Nephron (organoid): ENCODE measurements at regions not wholly inside any gene's neighbourhood (a gene's known extent, or its start where the extent isn't known, plus 50 kb on each side); places are given as distances from the start of the nearest gene placed in this dataset.

Experiments used
- H3K27ac Mint-ChIP-seq, 3 experiments: 2 replicates each; pipeline ENCODE4 v1.8.0; 2020; ENCODE audit warnings: mixed read lengths in 3 of 3, mild to moderate bottlenecking in 2 of 3, moderate library complexity in 1 of 3
- H3K27me3 Mint-ChIP-seq: 2 replicates; pipeline ENCODE4 v1.8.0; 2021; ENCODE audit warnings: low read depth, mild to moderate bottlenecking, moderate library complexity, mixed read lengths
- H3K36me3 Mint-ChIP-seq: 2 replicates; pipeline ENCODE4 v1.8.0; 2020; ENCODE audit warnings: low read depth, mixed read lengths
- H3K4me1 Mint-ChIP-seq: 2 replicates; pipeline ENCODE4 v1.8.0; 2020; ENCODE audit warnings: mixed read lengths
- H3K4me3 Mint-ChIP-seq, 3 experiments: 2 replicates each; pipeline ENCODE4 v1.8.0; 2020; ENCODE audit warnings: mild to moderate bottlenecking in 3 of 3, mixed read lengths in 3 of 3, moderate library complexity in 2 of 3
- H3K9me3 Mint-ChIP-seq: 2 replicates; pipeline ENCODE4 v1.8.0; 2020; ENCODE audit warnings: mixed read lengths
- CTCF ChIP-seq, 3 experiments: fragments of 200-600 bp; sonication (generic); IDR thresholded peaks; one replicate each; pipeline ENCODE4 v1.5.0; 2021; ENCODE audit warnings: antibody characterized with exemption in 3 of 3; ENCODE audit not compliant: unreplicated experiment in 3 of 3

- Mint-ChIP-seq H3K27ac (no peak overlapping the region), H3K36me3 (peaks cover 70% of the 10 kb centered on the region), H3K9me3 (peaks cover 2% of the 10 kb centered on the region), H3K4me1 (peaks cover 4% of the 10 kb centered on the region), H3K27me3 (no peaks in the 10 kb centered on the region), H3K4me3 (no peak overlapping the region)
- TF ChIP-seq CTCF (IDR thresholded peaks at IDR 0.05; ENCODE audit: unreplicated experiment in 3 of 3): no peak
These were observed 50.2 kb downstream of the ZZZ3 start for GRCh38 chr1:77632216-77632615.

GRCh38 chr1:77631751-77632150 lies 50.7 kb downstream of the ZZZ3 start:
- Mint-ChIP-seq H3K27ac (no peak overlapping the region), H3K4me1 (peaks cover 4% of the 10 kb centered on the region), H3K36me3 (peaks cover 74% of the 10 kb centered on the region), H3K27me3 (no peaks in the 10 kb centered on the region), H3K4me3 (no peak overlapping the region), H3K9me3 (peaks cover 2% of the 10 kb centered on the region)
- no peak for TF ChIP-seq CTCF (IDR thresholded peaks at IDR 0.05; ENCODE audit: unreplicated experiment in 3 of 3)

DNA sequence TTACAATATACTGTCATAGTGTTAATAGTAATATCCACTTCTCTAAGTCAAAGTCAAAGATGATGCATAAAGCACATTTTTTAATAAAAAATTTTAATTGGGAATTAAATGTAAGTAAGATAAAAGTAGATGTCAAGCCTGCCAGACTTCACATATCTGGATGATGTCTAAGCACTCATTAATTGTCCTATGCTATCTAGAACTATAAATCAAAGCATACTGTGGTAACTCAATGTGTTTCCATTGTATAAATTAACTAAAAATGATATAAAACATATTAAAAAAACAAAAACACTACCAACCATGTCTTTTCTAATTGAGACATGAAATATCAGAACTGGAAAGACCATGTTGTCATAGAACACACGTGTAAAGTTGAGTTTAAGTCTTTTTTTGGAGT lies 51.2 kb downstream of the ZZZ3 start:
- peaks cover 5% of the 10 kb centered on the region for H3K9me3 Mint-ChIP-seq
- no peak for TF ChIP-seq CTCF (IDR thresholded peaks at IDR 0.05; ENCODE audit: unreplicated experiment in 3 of 3)
- peaks cover 79% of the 10 kb centered on the region for H3K36me3 Mint-ChIP-seq
- peaks cover 4% of the 10 kb centered on the region for H3K4me1 Mint-ChIP-seq
- H3K27ac Mint-ChIP-seq: no peak overlapping the region
- no peaks in the 10 kb centered on the region for H3K27me3 Mint-ChIP-seq
- no peak overlapping the region for H3K4me3 Mint-ChIP-seq

- Mint-ChIP-seq H3K27ac (no peak overlapping the region), H3K4me3 (no peak overlapping the region), H3K4me1 (peaks cover 4% of the 10 kb centered on the region), H3K9me3 (peaks cover 6% of the 10 kb centered on the region), H3K36me3 (peaks cover 88% of the 10 kb centered on the region), H3K27me3 (no peaks in the 10 kb centered on the region)
- no peak for TF ChIP-seq CTCF (IDR thresholded peaks at IDR 0.05; ENCODE audit: unreplicated experiment in 3 of 3)
These were observed 54.4 kb downstream of the ZZZ3 start for GRCh38 chr1:77627978-77628570.

DNA sequence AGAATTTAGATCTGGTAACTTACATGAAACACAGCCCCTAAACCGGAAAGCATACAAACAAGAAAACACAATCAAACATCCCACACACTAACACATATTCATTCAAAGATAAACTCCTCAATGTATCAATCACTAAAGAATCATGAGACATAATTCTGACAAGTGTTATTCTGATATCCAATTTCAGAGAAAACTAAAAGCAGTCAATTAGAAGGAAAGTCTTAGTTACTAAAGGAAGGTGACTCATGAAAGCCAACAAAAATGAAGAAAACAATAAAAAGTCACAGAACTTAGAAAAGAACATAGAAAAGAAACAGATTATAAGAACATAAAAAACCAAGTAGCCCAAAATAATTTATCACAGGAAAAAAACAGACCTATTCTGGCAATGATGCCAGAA lies 57.2 kb downstream of the ZZZ3 start:
- H3K4me1 Mint-ChIP-seq: peaks cover 4% of the 10 kb centered on the region
- peaks cover 6% of the 10 kb centered on the region for H3K9me3 Mint-ChIP-seq
- TF ChIP-seq CTCF (IDR thresholded peaks at IDR 0.05; ENCODE audit: unreplicated experiment in 3 of 3): no peak
- no peaks in the 10 kb centered on the region for H3K27me3 Mint-ChIP-seq
- no peak overlapping the region for H3K27ac Mint-ChIP-seq
- H3K4me3 Mint-ChIP-seq: no peak overlapping the region
- H3K36me3 Mint-ChIP-seq: peaks cover 78% of the 10 kb centered on the region

DNA sequence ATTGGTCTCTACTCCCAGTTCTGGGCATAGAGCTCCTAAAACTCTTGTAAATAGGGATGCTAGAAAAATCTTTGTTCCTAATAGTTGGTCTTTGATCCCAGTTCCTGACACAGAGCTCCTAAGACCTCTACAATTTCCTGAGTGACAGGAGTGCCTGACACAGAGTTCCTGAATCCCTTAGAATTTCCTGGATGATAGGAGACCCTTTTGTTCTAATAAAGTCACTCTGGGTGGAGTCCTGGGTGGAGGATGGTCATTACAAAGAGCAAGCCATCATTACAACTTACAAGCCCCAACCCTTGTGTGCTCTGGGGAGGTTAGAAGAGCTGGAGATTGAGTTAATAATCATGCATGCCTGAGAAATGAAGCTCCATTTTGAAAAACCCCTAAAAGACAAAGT lies 58.4 kb downstream of the ZZZ3 start:
- no peak for TF ChIP-seq CTCF (IDR thresholded peaks at IDR 0.05; ENCODE audit: unreplicated experiment in 3 of 3)
- Mint-ChIP-seq H3K36me3 (peaks cover 74% of the 10 kb centered on the region), H3K9me3 (peaks cover 6% of the 10 kb centered on the region), H3K4me1 (peaks cover 4% of the 10 kb centered on the region), H3K27ac (no peak overlapping the region), H3K27me3 (no peaks in the 10 kb centered on the region), H3K4me3 (no peak overlapping the region)
